HEK293 (cell line): ENCODE measurements at regions not wholly inside any gene's neighbourhood (a gene's known extent, or its start where the extent isn't known, plus 50 kb on each side); places are given as distances from the start of the nearest gene placed in this dataset.

Experiments
- CTCF ChIA-PET: fragments of 350-600 bp; formaldehyde crosslinking; extraction: SDS; loops from one replicate; lab custom pipeline; 2021; ENCODE audit warnings: antibody characterized with exemption; lab: Yijun Ruan, JAX
- POLR2A ChIA-PET: fragments of 300-600 bp; formaldehyde crosslinking; extraction: SDS; loops from one replicate; lab custom pipeline; 2020; ENCODE audit warnings: antibody characterized with exemption, inconsistent platforms; lab: Yijun Ruan, JAX
- H3K27ac ChIP-seq: fragments of 200-500 bp; sonication (Bioruptor generic); 2 replicates; pipeline ENCODE4 v1.5.1; 2014; ENCODE audit warnings: low read depth, low read length, control low read depth, inconsistent platforms; ENCODE audit errors: extremely low read depth
- H3K36me3 ChIP-seq, 2 experiments: fragments of 200-500 bp in 1 of 2; sonication (Bioruptor generic) in 1 of 2; 1 replicate in 1 of 2; 2 replicates in 1 of 2; pipeline ENCODE4 v1.5.1; 2014 to 2017; ENCODE audit warnings: inconsistent platforms in 2 of 2, low read length in 2 of 2; ENCODE audit not compliant: control insufficient read depth in 2 of 2, insufficient read depth in 1 of 2
- H3K4me1 ChIP-seq: fragments of 200-500 bp; sonication (Bioruptor generic); 2 replicates; pipeline ENCODE4 v1.5.1; 2014; ENCODE audit warnings: mild to moderate bottlenecking, low read length, inconsistent platforms; ENCODE audit not compliant: control insufficient read depth, insufficient read depth
- H3K4me3 ChIP-seq: 2 replicates; pipeline ENCODE4 v1.5.1; 2011; ENCODE audit warnings: low read depth, mild to moderate bottlenecking, control low read depth, low read length, moderate library complexity
- H3K9me3 ChIP-seq: fragments of 200-500 bp; sonication (Bioruptor generic); 2 replicates; pipeline ENCODE4 v1.5.1; 2014; ENCODE audit warnings: low read depth, low read length, inconsistent platforms; ENCODE audit not compliant: control insufficient read depth, insufficient read depth
- BCL11A ChIP-seq: fragments of 450-650 bp; formaldehyde crosslinking; IDR thresholded peaks from 2 replicates; pipeline ENCODE4 v1.5.1; 2016; ENCODE audit warnings: low read depth, missing biosample characterization, missing genetic modification characterization
- BCL11B ChIP-seq: fragments of 450-650 bp; formaldehyde crosslinking; IDR thresholded peaks from 2 replicates; pipeline ENCODE4 v1.5.1; 2016; ENCODE audit warnings: low read depth, missing biosample characterization, missing genetic modification characterization
- IKZF3 ChIP-seq: fragments of 450-650 bp; IDR thresholded peaks from 2 replicates; pipeline ENCODE4 v1.5.0; 2018; ENCODE audit warnings: missing biosample characterization, mild to moderate bottlenecking, missing genetic modification characterization, moderate library complexity
- MEIS1 ChIP-seq: sonication (generic); formaldehyde crosslinking; IDR thresholded peaks from 2 replicates; pipeline ENCODE4 v1.8.1; 2022; ENCODE audit warnings: missing genetic modification reagents, mild to moderate bottlenecking, borderline replicate concordance
- ZBTB48 ChIP-seq: fragments of 450-650 bp; formaldehyde crosslinking; IDR thresholded peaks from 2 replicates; pipeline ENCODE4 v1.5.1; 2016; ENCODE audit warnings: missing biosample characterization, missing genetic modification characterization
- ZBTB7A ChIP-seq: fragments of 450-650 bp; formaldehyde crosslinking; IDR thresholded peaks from 2 replicates; pipeline ENCODE4 v1.5.1; 2016; ENCODE audit warnings: low read depth, missing biosample characterization, missing genetic modification characterization
- ZNF112 ChIP-seq: fragments of 450-650 bp; formaldehyde crosslinking; IDR thresholded peaks from 2 replicates; pipeline ENCODE4 v1.5.0; 2017; ENCODE audit warnings: missing biosample characterization, missing genetic modification characterization
- ZNF140 ChIP-seq: fragments of 450-650 bp; formaldehyde crosslinking; IDR thresholded peaks from 2 replicates; pipeline ENCODE4 v1.5.1; 2016; ENCODE audit warnings: missing biosample characterization, missing genetic modification characterization
- ZNF2 ChIP-seq: fragments of 450-650 bp; formaldehyde crosslinking; IDR thresholded peaks from 2 replicates; pipeline ENCODE4 v1.5.1; 2016; ENCODE audit warnings: missing biosample characterization, missing genetic modification characterization
- ZNF335 ChIP-seq: fragments of 450-650 bp; formaldehyde crosslinking; conservative IDR thresholded peaks from 2 replicates; pipeline ENCODE4 v1.5.1; 2016; ENCODE audit warnings: missing biosample characterization, missing genetic modification characterization
- ZNF350 ChIP-seq: fragments of 450-650 bp; formaldehyde crosslinking; IDR thresholded peaks from 2 replicates; pipeline ENCODE4 v1.5.0; 2017; ENCODE audit warnings: missing biosample characterization, mild to moderate bottlenecking, missing genetic modification characterization
- ZNF366 ChIP-seq: fragments of 450-650 bp; formaldehyde crosslinking; conservative IDR thresholded peaks from 2 replicates; pipeline ENCODE4 v1.5.1; 2016; ENCODE audit warnings: missing biosample characterization, missing genetic modification characterization
- ZNF423 ChIP-seq: fragments of 450-650 bp; formaldehyde crosslinking; IDR thresholded peaks from 2 replicates; pipeline ENCODE4 v1.5.1; 2016; ENCODE audit warnings: missing biosample characterization, missing genetic modification characterization
- ZNF433 ChIP-seq: fragments of 450-650 bp; formaldehyde crosslinking; IDR thresholded peaks from 2 replicates; pipeline ENCODE4 v1.5.1; 2016; ENCODE audit warnings: missing biosample characterization, missing genetic modification characterization, low read depth
- ZNF48 ChIP-seq: fragments of 450-650 bp; formaldehyde crosslinking; IDR thresholded peaks from 2 replicates; pipeline ENCODE4 v1.5.1; 2016; ENCODE audit warnings: missing biosample characterization, missing genetic modification characterization
- ZNF513 ChIP-seq: fragments of 450-650 bp; IDR thresholded peaks from 2 replicates; pipeline ENCODE4 v1.5.1; 2018; ENCODE audit warnings: missing biosample characterization, missing genetic modification characterization
- ZNF529 ChIP-seq: fragments of 450-650 bp; formaldehyde crosslinking; IDR thresholded peaks from 2 replicates; pipeline ENCODE4 v1.5.1; 2017; ENCODE audit warnings: missing genetic modification characterization, missing biosample characterization; ENCODE audit not compliant: insufficient replicate concordance
- ZNF544 ChIP-seq: fragments of 450-650 bp; formaldehyde crosslinking; IDR thresholded peaks from 2 replicates; pipeline ENCODE4 v1.5.0; 2017; ENCODE audit warnings: missing biosample characterization, missing genetic modification characterization
- ZNF660 ChIP-seq: fragments of 450-650 bp; IDR thresholded peaks from 2 replicates; pipeline ENCODE4 v1.5.1; 2018; ENCODE audit warnings: missing biosample characterization, mild to moderate bottlenecking, missing genetic modification characterization
- ZNF664 ChIP-seq: fragments of 450-650 bp; formaldehyde crosslinking; IDR thresholded peaks from 2 replicates; pipeline ENCODE4 v1.5.1; 2016; ENCODE audit warnings: missing biosample characterization, missing genetic modification characterization
- ZNF777 ChIP-seq: fragments of 450-650 bp; formaldehyde crosslinking; IDR thresholded peaks from 2 replicates; pipeline ENCODE4 v1.5.1; 2017; ENCODE audit warnings: missing biosample characterization, missing genetic modification characterization, borderline replicate concordance
- ZNF785 ChIP-seq: fragments of 450-650 bp; formaldehyde crosslinking; IDR thresholded peaks from 2 replicates; pipeline ENCODE4 v1.5.1; 2016; ENCODE audit warnings: missing biosample characterization, missing genetic modification characterization

DNA sequence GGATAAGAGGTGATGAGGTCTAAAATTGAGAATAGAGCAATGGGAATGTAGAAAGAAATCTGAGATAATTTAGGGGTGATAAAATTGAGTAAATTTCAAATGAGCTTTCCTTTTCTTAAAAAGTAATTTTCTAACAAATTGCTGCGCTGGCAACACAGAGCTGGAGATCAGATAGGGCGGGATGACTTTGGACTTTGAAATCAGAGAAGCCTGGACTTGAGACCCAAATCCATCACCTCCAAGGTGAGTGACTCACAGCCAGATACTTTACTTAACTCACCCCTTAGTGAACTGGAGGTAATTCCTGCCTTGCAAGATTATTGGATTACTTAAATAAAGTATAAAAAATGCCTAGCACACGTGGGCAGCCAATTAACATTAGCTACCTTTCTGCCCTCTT lies 80.8 kb downstream of the P2RY1 start:
- H3K9me3 ChIP-seq, result no peaks in the 10 kb centered on the region
- no peak overlapping the region for H3K27ac ChIP-seq
- no peak overlapping the region for H3K4me3 ChIP-seq
- POLR2A ChIA-PET, result no interaction called here
- CTCF ChIA-PET, result no interaction called here
- H3K36me3 ChIP-seq, result no peaks in the 10 kb centered on the region
- H3K4me1 ChIP-seq, result no peaks in the 10 kb centered on the region
- TF ChIP-seq ZNF785 (tag by site-specific recombination) (no peak), ZNF423 (tag by site-specific recombination) (no peak), ZNF660 (no peak), ZNF529 (tag by site-specific recombination) (no peak), ZNF433 (tag by site-specific recombination) (no peak), ZBTB48 (no peak), ZNF2 (tag by site-specific recombination) (no peak), BCL11B (tag by site-specific recombination) (no peak), BCL11A (tag by site-specific recombination) (no peak), ZNF48 (tag by site-specific recombination) (no peak), ZNF777 (no peak), ZNF544 (tag by site-specific recombination) (no peak), ZNF335 (tag by site-specific recombination) (no peak), ZBTB7A (tag by site-specific recombination) (no peak), ZNF112 (tag by site-specific recombination) (no peak)
- TF ChIP-seq, all 188 proteins: peak for 0

- no peaks in the 10 kb centered on the region for H3K4me1 ChIP-seq
- no peak overlapping the region for H3K27ac ChIP-seq
- no peak overlapping the region for H3K4me3 ChIP-seq
- H3K9me3 ChIP-seq, result no peaks in the 10 kb centered on the region
- no peaks in the 10 kb centered on the region for H3K36me3 ChIP-seq
- CTCF ChIA-PET, result interaction anchor here (0.6 kb wide), 2 partner anchors 205 to 346 kb away, joined by 3 to 5 read pairs; no protein-coding TSS in a partner anchor
- peak; percentile 56 for TF ChIP-seq ZNF366 (tag by site-specific recombination)
- no peak for TF ChIP-seq ZNF140 (tag by site-specific recombination)
- POLR2A ChIA-PET, result no interaction called here
These were observed 81.9 kb downstream of the P2RY1 start for GRCh38 chr3:152916753-152917279.

DNA sequence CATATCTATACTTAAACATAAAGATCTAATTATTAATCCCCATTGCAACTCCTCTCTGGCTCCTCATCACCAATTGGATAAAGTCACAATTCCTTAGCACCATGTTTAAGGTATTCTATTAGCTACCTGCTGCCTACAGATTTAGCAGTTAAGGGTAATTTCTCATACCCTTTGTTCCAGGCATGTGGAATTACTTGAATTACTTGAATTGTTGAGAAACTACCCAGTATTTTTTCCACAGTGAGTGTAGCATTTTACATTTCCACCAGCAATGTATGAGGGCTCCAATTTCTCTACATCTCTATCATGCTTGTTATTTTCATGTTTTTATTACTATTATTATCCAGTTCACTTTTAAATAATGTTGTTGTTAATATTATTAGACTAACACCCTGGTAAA lies 86.4 kb downstream of the P2RY1 start:
- ChIA-PET POLR2A (no interaction called here), CTCF (no interaction called here)
- H3K4me1 ChIP-seq, result no peaks in the 10 kb centered on the region
- no peaks in the 10 kb centered on the region for H3K36me3 ChIP-seq
- no peak overlapping the region for H3K4me3 ChIP-seq
- TF ChIP-seq IKZF3 (tag by site-specific recombination) (no peak), ZNF664 (tag by site-specific recombination) (no peak), MEIS1 (CRISPR knock-in tag) (no peak), ZNF350 (tag by site-specific recombination) (no peak), ZNF513 (no peak)
- H3K27ac ChIP-seq, result no peak overlapping the region
- no peaks in the 10 kb centered on the region for H3K9me3 ChIP-seq
